ENCODE measurements at regions not wholly inside any gene's neighbourhood (a gene's known extent, or its start where the extent isn't known, plus 50 kb on each side); places are given as distances from the start of the nearest gene placed in this dataset.

DNA sequence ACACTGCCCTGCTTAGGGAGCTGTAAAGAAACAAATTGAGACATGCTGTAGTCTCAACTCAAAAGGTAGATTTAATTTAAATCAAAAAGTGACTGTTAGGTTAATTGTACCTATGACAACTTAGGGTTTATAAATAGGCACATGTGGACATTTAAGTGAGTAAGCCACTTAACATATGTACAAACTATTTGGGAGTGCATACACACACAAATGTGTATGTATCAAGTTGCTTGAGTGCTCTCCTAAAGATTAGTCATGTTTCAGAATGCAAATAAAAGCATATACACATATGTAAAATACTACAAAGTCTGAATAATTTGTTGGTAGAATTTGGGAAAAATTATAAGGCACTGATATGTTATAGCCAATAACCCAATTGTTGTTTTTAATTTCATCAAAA, 1435.7 kb downstream of the LRRC4C start:
- H3K27me3 ChIP-seq = no peaks in the 10 kb centered on the region
- H3K4me1 ChIP-seq = no peaks in the 10 kb centered on the region
- intact Hi-C loops (cut with DNase I) = no loop called here
- no peak overlapping the region for H3K4me3 ChIP-seq
- H3K9me3 ChIP-seq = no peaks in the 10 kb centered on the region
- no peaks in the 10 kb centered on the region for H3K36me3 ChIP-seq (replicated peaks in 1 of 2; ENCODE audit: insufficient read depth in 1 of 2, low read depth in 2 of 2)
- TF ChIP-seq POLR2A (IDR thresholded peaks at IDR 0.05) = no peak
- TF ChIP-seq, protein P1, sequence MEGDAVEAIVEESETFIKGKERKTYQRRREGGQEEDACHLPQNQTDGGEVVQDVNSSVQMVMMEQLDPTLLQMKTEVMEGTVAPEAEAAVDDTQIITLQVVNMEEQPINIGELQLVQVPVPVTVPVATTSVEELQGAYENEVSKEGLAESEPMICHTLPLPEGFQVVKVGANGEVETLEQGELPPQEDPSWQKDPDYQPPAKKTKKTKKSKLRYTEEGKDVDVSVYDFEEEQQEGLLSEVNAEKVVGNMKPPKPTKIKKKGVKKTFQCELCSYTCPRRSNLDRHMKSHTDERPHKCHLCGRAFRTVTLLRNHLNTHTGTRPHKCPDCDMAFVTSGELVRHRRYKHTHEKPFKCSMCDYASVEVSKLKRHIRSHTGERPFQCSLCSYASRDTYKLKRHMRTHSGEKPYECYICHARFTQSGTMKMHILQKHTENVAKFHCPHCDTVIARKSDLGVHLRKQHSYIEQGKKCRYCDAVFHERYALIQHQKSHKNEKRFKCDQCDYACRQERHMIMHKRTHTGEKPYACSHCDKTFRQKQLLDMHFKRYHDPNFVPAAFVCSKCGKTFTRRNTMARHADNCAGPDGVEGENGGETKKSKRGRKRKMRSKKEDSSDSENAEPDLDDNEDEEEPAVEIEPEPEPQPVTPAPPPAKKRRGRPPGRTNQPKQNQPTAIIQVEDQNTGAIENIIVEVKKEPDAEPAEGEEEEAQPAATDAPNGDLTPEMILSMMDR (IDR thresholded peaks at IDR 0.05) = no peak
- H3K27ac ChIP-seq = no peak overlapping the region
- ATAC-seq (no peak), DNase-seq (no peak)

DNA sequence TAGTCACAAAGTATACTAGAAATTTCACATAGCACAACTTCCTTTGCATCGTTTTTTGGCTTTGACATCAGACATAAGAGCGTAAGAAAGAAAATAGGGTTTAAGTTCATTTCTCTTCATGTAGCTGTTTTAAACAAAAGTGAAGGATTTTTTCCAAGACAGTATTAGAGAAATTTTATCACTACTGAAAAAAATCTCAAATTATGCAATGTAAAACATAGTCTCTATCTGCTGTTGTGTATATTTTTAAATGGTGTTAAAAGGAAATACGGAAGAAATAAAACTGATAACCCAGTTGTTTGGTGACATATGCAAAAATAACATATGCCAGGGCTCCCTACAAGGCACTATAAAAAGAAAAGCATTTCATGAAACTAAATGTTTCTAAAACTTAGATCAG, 1449.4 kb downstream of the LRRC4C start:
- no peak overlapping the region for H3K27ac ChIP-seq
- ATAC-seq (no peak), DNase-seq (no peak)
- no peaks in the 10 kb centered on the region for H3K27me3 ChIP-seq
- 62 to 63% methylated on average over 3 of the region's 3 CpGs for WGBS, 2 donors
- no peak overlapping the region for H3K4me3 ChIP-seq
- TF ChIP-seq, protein P1 (IDR thresholded peaks at IDR 0.05) = no peak
- TF ChIP-seq POLR2A (IDR thresholded peaks at IDR 0.05) = no peak
- intact Hi-C loops (cut with DNase I) = no loop called here
- no peaks in the 10 kb centered on the region for H3K4me1 ChIP-seq
- no peaks in the 10 kb centered on the region for H3K9me3 ChIP-seq
- no peaks in the 10 kb centered on the region for H3K36me3 ChIP-seq (replicated peaks in 1 of 2; ENCODE audit: insufficient read depth in 1 of 2, low read depth in 2 of 2)

DNA sequence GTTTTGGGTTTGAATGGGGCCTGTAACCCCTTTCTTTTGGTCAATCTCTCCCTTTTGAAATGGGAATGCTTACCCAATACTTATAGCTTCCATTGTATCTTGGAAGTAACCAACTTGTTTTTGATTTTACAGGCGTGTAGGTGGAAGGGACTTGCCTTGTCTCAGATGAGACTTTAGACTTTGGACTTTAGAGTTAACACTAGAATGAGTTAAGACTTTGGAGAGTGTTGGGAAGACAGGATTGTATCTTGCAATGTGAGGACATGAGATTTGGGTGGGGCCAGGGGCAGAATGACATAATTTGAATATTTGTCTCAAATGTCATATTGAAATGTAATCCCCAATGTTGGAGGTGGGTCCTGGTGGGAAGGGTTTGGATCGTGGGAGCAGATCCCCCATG, 1466.9 kb downstream of the LRRC4C start:
- H3K4me1 ChIP-seq = no peaks in the 10 kb centered on the region
- no peak for ATAC-seq
- intact Hi-C loops (cut with DNase I) = no loop called here
- 67 to 72% methylated on average over 2 of the region's 2 CpGs for WGBS, 2 donors
- no peak for DNase-seq
- no peak overlapping the region for H3K4me3 ChIP-seq
- no peak overlapping the region for H3K27ac ChIP-seq
- no peak for TF ChIP-seq POLR2A (IDR thresholded peaks at IDR 0.05)
- TF ChIP-seq, protein P1 (IDR thresholded peaks at IDR 0.05) = no peak
- H3K36me3 ChIP-seq (replicated peaks in 1 of 2; ENCODE audit: insufficient read depth in 1 of 2, low read depth in 2 of 2) = no peaks in the 10 kb centered on the region
- H3K27me3 ChIP-seq = no peaks in the 10 kb centered on the region
- H3K9me3 ChIP-seq = no peaks in the 10 kb centered on the region

DNA sequence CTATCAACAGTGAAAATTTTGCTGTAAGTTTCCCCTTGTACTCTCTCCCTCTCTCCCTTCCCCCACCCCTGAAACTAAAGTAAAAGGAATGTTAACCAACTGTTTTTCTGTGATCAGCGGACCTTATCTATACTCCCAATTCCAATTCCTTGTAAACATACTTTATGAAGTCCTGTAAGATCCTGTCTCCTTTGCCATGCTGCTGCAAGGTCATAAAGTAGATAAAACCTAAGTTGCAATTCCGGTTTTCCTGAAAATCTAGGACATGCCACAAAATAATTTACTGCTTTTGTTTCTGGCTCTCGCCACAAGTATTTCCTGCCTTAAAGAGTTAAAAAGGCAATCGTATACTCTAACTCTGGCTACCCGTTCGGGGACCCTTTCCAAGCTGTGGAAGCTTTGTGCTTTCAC, 1469.0 kb downstream of the LRRC4C start:
- Histone ChIP-seq H3K36me3 (replicated peaks in 1 of 2; ENCODE audit: insufficient read depth in 1 of 2, low read depth in 2 of 2) (no peaks in the 10 kb centered on the region), H3K9me3 (no peaks in the 10 kb centered on the region), H3K27ac (no peak overlapping the region), H3K4me3 (no peak overlapping the region), H3K27me3 (no peaks in the 10 kb centered on the region), H3K4me1 (no peaks in the 10 kb centered on the region)
- ATAC-seq (no peak), DNase-seq (no peak)
- no peak for TF ChIP-seq POLR2A (IDR thresholded peaks at IDR 0.05)
- TF ChIP-seq, protein P1 (IDR thresholded peaks at IDR 0.05) = no peak
- 1 to 2% methylated on average over 6 of the region's 6 CpGs for WGBS, 2 donors
- intact Hi-C loops (cut with DNase I) = no loop called here

DNA sequence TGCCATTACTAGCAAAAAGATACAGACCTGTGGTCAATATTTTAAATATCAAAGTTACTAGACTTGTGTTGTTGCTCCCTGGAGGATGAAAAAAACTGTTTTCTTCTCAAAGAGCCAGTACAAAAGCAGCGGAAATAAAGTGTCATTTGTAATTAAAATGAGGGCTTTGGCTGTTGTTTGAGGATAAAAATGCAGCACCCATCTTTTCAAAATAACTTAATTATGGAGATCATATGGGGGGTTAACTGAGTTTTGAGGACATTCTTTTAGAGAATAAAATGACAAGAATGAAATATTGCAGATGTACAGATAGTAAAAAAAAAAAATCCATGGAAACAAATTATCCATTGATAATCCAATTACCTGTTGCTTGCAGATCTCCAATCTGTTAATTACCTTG, 1484.4 kb downstream of the LRRC4C start:
- Histone ChIP-seq H3K4me1 (no peaks in the 10 kb centered on the region), H3K4me3 (no peak overlapping the region), H3K27me3 (no peaks in the 10 kb centered on the region), H3K27ac (no peak overlapping the region), H3K36me3 (replicated peaks in 1 of 2; ENCODE audit: insufficient read depth in 1 of 2, low read depth in 2 of 2) (no peaks in the 10 kb centered on the region), H3K9me3 (no peaks in the 10 kb centered on the region)
- no peak for ATAC-seq
- no peak for DNase-seq
- 76 to 77% methylated on average over 1 of the region's 1 CpG for WGBS, 2 donors
- intact Hi-C loops (cut with DNase I) = no loop called here
- TF ChIP-seq POLR2A (IDR thresholded peaks at IDR 0.05) = no peak
- TF ChIP-seq, protein P1 (IDR thresholded peaks at IDR 0.05) = no peak

Data from body of pancreas (tissue), 4 donors.